ENCODE measurements at regions not wholly inside any gene's neighbourhood (a gene's known extent, or its start where the extent isn't known, plus 50 kb on each side); places are given as distances from the start of the nearest gene placed in this dataset.

DNA sequence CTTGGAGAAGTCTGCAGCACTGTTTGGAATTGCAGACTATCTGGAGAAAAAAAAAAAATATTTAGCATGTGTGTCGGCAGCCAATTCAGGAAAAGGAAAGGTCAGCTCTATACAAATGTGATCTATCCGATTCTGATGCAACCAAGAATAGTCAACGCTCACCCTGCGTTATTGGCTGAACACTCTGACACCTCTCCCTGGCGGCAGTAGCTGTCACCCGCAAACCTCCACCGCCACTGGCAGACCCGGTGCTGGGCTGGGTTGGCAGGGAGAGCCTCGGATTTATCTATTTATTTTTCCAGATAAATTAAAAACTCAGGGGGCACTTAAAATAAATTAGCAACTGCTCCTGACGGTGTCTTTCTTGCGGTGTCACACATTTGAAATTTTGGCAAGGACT is 409.7 kb downstream of the VRK1 start:
- no peak for DNase-seq (ENCODE audit: low read depth)

- no peak for DNase-seq (ENCODE audit: low read depth)
These were observed 413.0 kb downstream of the VRK1 start for GRCh38 chr14:97210202-97210601.

DNA sequence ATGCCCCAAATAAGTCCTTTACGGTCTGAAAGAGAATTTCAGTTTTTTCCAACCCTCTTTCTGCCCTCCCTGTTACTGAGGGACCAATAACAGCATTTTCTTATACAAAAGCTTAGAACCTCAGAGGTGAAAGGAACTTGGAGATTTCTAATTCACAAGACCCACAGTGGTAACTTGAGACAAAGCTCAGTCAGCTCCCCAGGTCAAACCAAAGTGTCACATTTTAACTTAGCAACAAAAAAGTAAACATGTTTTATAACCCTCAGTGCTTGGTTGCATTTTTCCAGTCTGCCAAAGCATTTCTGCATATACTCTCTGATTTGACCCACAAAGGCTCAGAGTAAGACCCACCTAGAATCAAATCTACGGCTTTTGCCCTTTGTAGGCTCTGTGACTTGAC is 415.2 kb downstream of the VRK1 start:
- DNase-seq (ENCODE audit: low read depth): no peak

DNA sequence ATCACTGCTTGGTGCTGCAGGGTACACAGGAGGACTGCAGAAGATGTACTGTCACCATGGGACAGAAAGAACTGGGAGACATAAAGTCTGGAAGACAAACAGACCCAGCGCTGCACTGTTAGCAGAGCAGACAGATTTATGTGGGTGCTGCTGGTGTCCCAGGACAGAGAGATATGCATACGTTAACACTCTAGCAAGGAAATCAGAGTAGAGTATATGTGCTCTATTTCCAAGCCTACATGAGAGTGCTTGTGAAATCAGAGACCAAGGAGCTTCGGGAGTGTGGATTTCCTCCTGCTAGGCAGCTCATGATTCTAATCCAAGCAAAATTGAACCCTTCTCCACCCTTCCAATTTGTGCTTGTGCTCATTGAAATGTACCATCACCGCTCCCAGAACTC is 416.5 kb downstream of the VRK1 start:
- no peak for DNase-seq (ENCODE audit: low read depth)

DNA sequence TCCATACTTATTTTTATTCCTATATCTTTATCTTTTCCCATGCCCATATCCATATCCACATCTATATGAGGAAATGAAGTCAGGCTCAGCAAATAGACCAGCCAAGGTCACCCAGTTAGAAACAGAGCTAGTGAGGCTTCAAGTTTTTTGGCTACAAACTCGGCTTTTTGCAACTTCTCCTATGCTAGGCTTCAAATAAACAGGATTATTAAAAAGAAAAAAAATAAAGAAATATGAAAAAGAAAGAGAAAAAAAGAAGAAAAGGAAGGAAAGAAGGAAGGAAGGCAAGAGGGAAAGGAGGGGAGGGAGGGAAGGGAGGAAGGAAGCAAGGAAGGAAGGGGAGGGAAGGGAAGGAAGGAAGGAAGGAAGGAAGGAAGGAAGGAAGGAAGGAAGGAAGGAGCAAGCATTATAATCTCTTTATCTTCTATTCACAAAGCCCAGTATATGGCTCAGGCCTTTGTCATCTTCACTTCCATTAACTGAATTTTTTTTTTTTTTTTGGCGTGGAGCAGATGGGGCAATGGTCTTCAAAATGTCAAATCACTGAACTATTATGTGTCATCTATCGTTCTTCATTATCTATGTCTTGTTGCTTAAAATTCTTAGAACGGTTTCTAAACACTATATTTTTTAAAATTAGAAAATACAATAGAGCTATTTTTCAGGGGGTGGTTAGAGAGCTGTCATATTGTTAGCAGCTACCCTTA is 418.2 kb downstream of the VRK1 start:
- no peak for DNase-seq (ENCODE audit: low read depth)

GRCh38 chr14:97217111-97217885 is 420.1 kb downstream of the VRK1 start:
- DNase-seq (ENCODE audit: low read depth): no peak

DNA sequence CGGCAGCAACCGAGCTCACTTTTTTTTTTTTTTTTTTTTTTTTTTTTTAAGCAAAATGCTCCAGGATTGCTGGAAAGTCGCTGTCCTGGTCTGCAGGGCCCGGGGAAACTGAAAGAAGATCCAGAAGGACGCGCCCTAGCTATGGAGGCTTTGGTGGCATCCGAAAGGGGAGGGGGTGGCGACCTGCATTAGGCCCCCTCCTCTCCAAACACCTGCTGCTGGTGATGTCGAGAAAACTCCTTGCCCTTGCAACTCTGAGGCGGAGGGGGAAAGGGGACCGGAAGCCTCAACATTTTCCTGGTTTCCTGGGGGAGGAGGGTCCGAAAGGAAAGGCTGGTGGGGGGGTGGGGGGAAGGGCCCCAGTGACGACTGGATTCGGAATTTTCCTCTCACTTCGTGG is 421.1 kb downstream of the VRK1 start:
- no peak for DNase-seq (ENCODE audit: low read depth)

DNA sequence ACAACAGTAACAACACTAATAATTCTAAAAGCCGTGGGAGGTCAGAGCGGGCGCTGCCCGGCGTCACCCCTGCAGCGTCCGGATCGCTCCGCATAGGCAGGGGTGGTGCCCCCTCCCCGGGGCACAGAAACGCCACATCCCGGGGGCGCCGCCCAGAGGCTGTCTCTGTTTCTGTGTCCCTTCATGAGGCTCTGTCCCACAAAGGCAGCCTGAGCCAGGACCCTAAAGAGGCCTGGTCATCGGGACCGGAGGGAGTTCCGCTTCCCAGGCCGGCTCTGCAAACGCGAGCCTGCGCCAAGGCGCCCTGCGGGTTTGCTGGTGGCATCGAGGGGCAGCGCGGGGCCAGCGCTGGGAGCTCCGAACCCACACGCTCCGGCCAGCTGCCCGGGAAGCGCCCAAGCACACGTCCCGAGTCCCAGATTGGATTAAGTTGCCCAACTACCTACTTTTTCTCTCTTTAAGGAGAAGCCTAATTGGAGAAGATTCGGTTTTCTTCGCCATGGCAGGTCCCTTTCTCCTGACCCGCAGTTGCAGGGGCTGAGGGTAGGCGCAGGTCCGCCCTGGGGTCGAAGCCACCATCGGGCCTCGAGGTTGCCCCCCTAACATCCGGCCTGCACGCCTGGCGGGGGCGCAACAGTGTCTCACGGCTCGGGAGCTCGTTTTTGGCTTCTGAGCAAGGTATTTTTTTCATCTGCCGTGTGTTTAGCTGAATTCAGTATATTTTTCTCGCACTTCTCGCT is 421.7 kb downstream of the VRK1 start:
- DNase-seq (ENCODE audit: low read depth): no peak

GRCh38 chr14:97219431-97220017 is 422.3 kb downstream of the VRK1 start:
- no peak for DNase-seq (ENCODE audit: low read depth)

GRCh38 chr14:97221572-97222285 is 424.5 kb downstream of the VRK1 start:
- DNase-seq (ENCODE audit: low read depth): no peak

- DNase-seq (ENCODE audit: low read depth): no peak
These were observed 426.8 kb downstream of the VRK1 start for GRCh38 chr14:97224016-97224415.

DNA sequence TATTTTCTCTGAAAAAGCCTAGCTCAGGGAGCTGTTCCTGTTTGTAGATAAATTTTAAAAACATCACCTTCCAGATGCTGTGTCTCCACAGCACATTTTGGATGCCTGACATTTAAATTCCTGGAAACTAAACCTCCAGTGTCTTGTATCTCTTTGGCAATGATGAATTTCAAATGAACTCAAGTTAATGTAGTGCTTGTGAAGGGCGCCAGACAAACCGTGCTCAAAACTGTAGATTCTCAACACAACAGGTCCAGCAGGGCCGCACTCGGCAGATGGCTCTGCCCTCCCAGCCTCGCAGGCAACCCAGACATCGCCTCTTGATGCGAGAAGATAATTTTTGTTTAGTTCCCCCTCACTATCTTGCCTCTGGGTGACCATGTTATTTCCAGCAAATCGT is 432.9 kb downstream of the VRK1 start:
- no peak for DNase-seq (ENCODE audit: low read depth)

DNA sequence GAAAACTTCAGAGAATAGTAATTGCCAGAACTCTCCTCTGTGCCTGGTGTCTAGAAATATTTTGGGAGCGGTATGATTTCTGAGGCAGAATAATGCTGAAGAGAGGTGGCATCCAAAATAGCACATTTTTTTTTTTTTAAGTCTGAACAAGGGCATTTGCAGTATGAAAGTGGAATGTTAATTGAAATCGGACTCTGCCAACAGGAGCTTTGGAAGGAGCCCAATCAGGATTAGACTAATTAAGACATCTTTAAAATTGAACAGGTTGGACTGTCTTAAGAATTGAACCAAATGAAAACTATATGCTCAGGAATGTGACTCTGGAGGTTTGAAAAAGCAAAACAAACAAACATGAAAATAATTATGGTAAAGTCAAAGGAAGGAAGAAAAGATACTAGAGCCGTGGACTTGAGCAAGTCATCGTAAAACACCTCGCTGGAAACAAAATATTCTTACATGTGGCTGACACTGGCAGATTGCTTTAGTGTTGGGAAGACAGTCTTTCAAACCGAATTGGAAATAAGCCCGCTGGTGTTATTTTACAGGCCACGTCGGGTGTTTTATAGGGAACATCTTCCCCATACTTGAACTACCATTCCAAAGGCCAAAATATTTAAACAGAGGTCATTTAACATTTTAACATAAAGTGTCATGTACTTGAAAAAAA is 436.3 kb downstream of the VRK1 start:
- no peak for DNase-seq (ENCODE audit: low read depth)

- no peak for DNase-seq (ENCODE audit: low read depth)
These were observed 449.5 kb downstream of the VRK1 start for GRCh38 chr14:97246648-97247047.

- DNase-seq (ENCODE audit: low read depth): no peak
These were observed 451.8 kb downstream of the VRK1 start for GRCh38 chr14:97248973-97249372.

DNA sequence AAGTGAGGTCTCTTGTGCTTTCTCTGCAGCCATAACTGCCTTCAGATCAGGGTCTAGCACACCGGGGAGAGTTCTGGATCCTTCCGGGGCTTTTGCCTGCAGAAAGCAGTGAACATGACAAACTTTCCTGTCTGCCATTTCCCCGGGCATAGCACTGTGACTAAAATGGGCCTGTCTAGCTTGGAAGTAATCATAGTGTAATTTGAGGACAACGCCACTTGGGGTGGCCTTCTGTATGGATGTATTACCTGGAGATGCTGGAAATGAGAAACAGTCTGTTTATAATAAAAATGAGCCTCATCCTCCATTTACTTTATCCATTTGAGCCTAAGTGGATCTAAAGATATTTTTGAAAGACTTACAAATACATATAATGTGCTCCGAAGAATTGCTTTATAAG is 453.7 kb downstream of the VRK1 start:
- DNase-seq (ENCODE audit: low read depth): no peak

GRCh38 chr14:97251491-97252155 is 454.4 kb downstream of the VRK1 start:
- DNase-seq (ENCODE audit: low read depth): no peak

GRCh38 chr14:97253756-97254155 is 456.6 kb downstream of the VRK1 start:
- DNase-seq (ENCODE audit: low read depth): no peak

- DNase-seq (ENCODE audit: low read depth): no peak
These were observed 465.2 kb downstream of the VRK1 start for GRCh38 chr14:97262336-97262735.

- DNase-seq (ENCODE audit: low read depth): no peak
These were observed 467.5 kb downstream of the VRK1 start for GRCh38 chr14:97264516-97265230.

Measured in non-pigmented ciliary epithelial cell (primary cell).